CD4-positive, alpha-beta T cell treated with Interleukin-6 for 4 hours (primary cell): ENCODE measurements at regions not wholly inside any gene's neighbourhood (a gene's known extent, or its start where the extent isn't known, plus 50 kb on each side); places are given as distances from the start of the nearest gene placed in this dataset.
A peak's percentile ranks its signal among the peaks of the same experiment; 100 is the strongest.

Experiments used
- DNase-seq: peaks from one replicate; pipeline ENCODE4 v3.0.0-alpha.2; 2020; ENCODE audit warnings: mixed read lengths

DNA sequence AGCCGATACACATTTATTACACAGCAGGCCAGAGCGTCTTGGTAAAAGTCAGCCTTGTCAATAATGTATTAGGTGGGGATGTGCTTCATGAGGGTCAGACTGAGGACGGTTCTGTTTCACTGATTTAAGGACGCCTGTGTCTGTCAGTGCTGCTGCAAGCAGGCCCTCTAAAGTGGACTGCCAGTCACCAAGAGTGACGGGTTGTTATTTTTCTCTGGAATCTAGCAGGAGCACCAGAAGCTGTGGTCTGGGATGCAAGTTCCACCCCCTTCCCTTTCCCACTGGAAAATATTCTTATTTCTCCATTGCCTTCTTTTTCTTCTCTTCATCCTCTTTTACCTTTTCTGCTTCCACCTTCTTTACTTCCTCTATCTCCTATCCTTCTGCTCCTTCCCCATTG is 191.2 kb upstream of the NCAM1 start:
- DNase-seq, result no peak

GRCh38 chr11:112770487-112770886 is 190.7 kb upstream of the NCAM1 start:
- no peak for DNase-seq

DNA sequence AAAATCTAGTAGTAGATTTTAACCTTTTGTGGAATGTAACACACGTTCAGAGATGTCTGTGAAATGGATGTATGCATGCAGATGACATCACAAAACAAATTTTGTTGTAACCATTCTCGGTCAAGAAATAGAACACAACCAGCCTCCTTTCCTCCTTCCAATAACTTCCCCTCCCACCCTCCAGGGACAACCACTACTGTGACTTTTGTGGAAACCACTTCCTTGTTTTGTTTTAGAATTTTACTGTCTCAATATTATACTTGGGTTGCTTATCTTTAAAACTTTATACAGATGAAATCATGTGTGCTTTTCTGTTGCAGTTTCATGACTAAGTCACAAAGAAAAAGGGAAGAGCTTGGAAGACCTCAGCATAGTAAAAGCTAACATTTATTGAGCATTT is 189.4 kb upstream of the NCAM1 start:
- DNase-seq, result no peak

DNA sequence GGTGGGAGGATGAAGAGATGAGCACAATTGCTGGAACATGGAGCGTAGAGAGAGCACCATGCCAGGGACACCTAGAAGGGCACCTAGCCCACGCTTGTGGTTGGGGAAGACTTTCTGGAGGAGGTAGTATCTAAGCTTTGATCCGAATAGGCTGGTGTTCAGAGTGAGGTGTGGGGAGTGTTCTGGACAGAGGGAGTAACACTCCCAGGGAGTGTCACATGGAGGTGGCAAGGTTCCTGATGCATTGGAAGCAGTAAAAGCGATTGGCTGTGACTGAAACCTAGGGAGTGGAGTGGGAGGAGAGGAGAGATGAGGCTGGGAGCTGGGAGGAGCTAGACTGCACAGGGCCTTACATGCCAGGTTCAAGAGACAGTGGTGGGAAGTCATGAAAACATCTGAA is 188.0 kb upstream of the NCAM1 start:
- no peak for DNase-seq

DNA sequence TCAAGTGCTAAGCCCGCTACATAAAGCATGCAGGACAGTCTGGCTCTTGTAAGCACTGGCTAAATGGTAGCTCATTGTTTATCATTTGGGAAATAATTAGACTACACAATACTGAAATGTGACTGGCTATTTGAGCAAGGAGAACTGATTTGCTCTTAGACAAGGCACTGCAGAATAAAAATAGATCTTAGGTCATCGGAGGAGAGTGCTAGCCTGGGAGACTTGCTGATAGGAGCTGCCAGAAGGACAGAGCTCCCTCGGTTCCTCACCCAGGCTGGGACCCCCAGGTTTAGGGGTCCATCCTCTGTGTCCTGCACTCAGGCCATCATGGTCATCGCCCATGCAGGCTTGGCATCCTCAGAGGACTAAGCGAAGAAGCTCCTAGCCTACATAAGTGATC is 184.4 kb upstream of the NCAM1 start:
- DNase-seq, result no peak

GRCh38 chr11:112777283-112777751 is 183.9 kb upstream of the NCAM1 start:
- DNase-seq, result no peak

- no peak for DNase-seq
Observed at GRCh38 chr11:112778091-112778876, 182.9 kb upstream of the NCAM1 start.

DNA sequence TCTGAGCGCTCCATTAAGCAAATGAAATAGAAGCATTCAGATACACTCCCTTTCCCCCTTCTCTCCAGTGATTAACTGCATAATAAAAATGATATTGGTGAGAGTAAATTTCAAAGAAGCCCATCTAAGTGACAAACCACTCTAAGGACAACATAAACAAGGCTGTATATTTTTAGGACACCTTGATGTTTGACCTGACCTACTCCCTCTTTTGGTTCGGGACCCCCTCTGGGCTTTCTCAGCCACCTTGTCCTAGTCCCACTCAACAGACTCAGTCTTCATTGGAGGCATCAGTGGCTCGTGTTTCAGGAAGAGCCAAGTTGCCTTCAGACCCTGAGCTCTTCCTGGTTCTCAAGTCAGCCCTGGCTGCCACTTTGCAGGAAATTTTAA is 182.3 kb upstream of the NCAM1 start:
- DNase-seq, result no peak

DNA sequence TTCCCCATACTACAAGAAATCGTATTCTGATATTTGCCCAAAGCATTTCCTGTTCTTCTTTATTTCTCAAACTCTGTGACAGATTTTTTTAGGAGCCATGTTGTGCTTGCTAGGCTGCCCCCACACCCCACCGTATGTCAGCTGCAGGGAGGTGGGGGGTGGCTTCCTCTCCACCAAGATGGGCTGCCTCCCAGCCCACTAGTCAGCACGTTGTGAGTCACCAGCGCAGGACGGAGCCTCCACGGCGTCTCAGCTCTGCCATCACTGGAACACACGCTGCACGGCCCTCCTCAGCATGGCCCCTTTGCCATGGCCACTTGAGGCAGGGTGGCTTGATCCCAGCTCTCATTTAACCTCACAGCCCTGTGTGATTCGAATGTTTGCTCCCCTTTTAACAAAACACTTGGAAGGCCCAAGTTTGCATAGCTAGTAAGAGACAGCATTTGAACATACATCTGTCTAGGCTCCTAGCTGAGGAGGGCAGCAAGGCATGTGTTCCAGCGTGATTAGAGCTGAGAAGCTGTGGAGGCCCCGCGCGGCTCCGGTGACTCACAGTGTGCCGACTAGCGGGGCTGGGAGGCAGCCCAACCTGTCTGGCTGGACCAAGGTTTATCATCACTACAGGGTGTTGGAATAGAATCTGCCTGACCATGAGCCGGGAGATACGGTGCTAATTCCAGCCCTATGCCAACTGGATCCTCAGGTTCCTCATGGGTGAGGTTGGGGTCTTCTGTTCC is 180.7 kb upstream of the NCAM1 start:
- no peak for DNase-seq

- DNase-seq, result no peak
Observed at GRCh38 chr11:112783945-112784322, 177.3 kb upstream of the NCAM1 start.

DNA sequence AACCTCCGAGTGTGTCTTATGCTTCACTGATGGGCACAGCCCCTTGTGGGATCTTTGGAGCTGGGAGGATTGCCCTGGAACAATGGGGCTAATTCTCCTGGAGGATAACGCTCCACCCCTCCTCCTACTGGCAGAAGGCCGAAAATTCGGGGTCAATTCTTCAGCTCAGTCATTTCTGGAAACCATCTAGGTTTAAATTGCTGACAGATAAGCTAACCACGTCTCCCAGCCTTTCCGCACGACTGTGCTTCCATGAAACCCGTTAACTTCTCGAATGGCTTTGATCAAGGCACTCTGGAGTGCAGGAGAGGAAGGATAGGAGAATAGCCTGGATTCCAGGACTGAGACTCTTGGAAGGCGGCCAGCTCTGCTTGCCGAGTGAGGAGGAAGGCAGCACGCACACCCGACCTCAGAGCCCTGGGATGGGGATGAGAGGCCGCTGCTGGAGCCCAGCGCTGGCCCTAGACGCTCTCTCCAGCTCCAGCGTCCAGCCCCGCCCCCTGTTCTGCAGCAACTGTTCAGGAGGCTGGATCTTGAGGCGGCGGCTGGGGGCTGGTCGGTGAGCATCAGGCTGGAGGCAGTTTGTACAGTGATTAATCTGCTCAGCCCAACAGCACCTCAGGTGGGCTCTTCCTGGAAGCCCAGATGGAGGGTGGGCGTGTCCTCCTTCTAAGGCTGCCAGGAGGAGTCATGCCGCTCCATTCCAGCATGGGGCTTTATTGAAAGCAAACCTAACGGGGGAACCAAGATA is 176.7 kb upstream of the NCAM1 start:
- DNase-seq, result no peak

- DNase-seq, result no peak
Observed at GRCh38 chr11:112785149-112785548, 176.1 kb upstream of the NCAM1 start.

- DNase-seq, result no peak
Observed at GRCh38 chr11:112785719-112786118, 175.5 kb upstream of the NCAM1 start.

- DNase-seq, result no peak
Observed at GRCh38 chr11:112786196-112786595, 175.0 kb upstream of the NCAM1 start.

GRCh38 chr11:112786886-112787530 is 174.2 kb upstream of the NCAM1 start:
- no peak for DNase-seq

DNA sequence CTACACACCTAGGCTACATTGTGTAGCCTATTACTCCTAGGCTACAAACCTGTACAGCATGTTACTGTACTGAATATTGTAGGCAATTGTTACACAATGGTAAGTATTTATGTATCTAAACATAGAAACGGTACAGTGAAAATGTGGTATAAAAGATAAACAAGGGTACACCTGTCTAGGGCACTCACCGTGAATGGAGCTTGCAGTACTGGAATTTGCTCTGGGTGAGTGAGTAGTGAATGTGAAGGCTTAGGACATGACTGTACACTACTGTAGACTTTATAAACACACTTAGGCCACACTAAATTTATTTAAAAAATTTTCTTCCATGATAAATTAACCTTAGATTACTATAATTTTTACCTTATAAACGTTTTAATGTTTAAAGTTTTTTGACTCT is 171.7 kb upstream of the NCAM1 start:
- DNase-seq, result no peak

DNA sequence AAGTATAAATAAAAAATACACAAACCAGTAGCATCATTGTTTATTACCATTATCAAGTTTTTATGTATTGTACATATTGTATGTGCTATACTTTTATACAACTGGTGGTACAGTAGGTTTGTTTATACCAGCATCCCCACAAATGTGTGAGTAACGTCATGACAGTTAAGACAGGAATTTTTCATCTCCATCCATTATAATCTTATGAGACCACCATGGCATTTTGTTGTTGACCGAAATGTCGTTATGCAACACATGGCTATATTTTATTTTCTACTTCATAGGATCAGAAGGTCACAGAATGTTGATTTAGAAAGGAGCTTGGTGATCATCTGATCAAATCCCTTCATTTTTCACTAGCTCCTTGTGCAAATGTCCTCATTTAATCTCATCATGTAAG is 170.9 kb upstream of the NCAM1 start:
- no peak for DNase-seq

GRCh38 chr11:112792070-112792469 is 169.2 kb upstream of the NCAM1 start:
- no peak for DNase-seq

DNA sequence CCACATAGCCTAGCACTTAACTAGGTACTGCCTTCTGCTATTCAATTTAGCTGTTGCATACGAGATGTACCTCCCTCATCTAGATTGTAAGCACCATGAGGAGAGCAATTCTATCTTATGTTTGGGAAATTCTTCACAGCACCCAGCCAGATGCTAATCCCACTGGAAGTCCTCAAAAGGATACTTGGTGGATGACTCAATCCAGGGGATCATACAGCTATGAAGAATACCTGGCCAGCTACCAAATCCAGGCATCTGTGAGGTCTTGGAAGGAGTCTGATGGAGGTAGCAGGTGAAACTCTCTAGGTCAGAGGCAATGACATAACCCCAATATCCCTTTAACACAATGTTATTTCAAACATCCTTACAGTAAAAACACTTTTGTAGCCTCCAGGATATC is 167.8 kb upstream of the NCAM1 start:
- no peak for DNase-seq

- DNase-seq, result no peak
Observed at GRCh38 chr11:112794331-112794846, 166.8 kb upstream of the NCAM1 start.

- peak; percentile 28 for DNase-seq
Observed at GRCh38 chr11:112795142-112795815, 165.9 kb upstream of the NCAM1 start.

- DNase-seq, result no peak
Observed at GRCh38 chr11:112795911-112796649, 165.1 kb upstream of the NCAM1 start.
